ENCODE measurements at regions not wholly inside any gene's neighbourhood (a gene's known extent, or its start where the extent isn't known, plus 50 kb on each side); places are given as distances from the start of the nearest gene placed in this dataset.
"Not testable (repeated sequence)": the region's sequence is repeated elsewhere in the genome, so short reads cannot be mapped to it uniquely, and the experiment has no call there.

DNA sequence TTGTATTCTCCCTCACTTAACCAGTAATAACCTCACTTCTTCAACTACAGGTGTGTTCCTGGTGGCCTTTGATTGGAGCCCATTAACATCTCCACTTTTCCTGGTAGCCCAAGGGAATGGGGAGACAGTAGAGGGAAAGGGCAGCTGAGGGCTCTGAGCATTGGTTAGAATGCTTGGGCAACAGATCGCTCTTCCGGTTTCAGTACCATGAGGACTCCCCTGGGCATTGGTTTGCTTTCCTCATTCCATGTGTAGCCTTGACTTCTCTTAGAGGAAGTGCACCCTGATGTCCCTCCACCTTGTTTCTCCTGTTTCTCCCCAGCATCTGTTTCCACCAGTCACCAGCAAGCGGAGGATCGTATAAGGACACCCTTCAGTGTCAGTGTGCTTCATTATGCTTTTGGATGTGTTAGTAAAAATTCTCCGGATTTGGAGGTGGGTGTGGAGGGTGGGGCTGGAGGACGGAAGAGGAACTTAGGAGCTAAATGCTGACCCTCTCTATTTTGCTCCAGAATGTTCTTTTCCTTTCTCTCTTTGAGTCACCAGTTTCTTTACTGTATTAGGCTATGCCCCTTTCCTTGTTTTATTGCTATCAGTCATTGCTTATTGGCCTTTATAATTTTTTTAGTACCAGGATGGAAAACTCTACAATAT, 50.6 kb upstream of the ZNG1B start:
- DNase-seq, result peak; percentile 67

DNA sequence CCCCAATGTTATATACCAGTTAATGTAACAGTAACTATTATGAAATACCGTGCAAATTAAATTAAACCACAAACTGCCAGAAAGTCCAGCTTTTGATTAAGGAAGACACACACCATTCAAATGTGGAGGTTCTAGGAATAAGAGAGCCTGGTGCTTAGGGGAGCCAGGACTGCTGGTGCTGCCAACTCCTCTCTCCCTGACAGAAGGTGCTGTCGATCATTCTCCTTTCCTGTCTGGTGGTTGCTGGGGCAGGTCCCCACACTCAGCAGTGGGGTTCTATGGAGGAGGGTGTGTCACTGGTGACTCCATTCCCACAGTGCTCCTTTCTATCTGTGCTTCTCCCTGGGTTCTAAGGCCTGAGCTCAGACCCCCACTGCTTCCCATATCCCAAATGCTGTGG, 57.9 kb upstream of the ZNG1B start:
- not testable (repeated sequence) for DNase-seq

DNA sequence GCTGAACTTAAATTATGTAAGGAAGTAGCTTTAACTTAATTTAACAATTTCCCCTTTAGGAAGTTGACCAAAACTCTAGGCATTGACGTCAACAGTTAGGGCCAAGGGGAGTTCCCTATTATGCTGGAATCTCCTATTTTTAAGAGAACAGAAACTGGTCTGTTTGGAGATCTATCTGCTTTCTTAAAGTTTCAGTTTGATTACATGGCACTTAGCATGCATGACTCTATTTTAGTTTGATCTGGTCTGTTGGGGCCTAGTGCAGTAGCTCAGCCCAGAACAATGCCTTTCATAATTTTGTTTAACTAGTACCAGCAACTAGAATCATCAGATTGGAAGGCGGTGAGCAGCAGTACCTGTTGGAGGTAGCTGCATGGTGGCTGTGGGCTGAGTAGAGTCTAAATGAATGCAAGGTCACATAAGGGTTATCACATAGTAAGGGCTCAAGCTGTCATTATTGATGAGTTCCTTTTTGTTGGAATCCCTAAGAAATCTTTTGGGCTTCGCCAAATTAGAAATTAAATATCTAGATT, 60.5 kb upstream of the ZNG1B start:
- DNase-seq, result peak; percentile 98

DNA sequence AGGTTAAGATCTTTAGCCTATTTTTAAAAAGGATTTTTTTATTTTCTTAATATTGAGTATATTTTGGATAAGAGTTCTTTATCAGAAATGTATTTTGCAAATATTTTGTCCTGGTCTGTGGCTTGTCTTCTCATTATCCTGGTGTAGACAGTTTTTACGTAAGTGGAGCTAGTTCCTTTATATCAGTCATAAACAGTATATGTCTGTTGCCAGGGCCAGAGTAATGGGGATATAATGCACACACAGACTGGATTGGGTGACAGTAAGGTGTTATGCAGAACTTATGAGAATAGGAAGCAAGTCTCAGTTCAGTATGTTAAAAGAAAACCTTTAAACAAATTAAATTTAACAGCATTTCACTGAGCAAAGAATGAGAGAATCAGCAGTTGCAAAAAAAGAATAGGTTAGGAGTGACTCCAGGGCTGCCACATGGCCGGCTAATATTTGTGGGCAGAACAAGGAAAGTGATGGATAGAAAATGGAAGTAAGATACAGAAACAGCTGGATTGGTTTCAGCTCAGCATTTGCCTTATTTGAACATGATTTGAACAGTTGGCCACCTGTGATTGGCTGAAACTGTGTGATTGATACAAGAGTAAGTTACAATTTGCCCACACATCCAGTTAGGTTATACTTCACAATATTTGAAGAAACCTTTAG, 61.1 kb upstream of the ZNG1B start:
- no peak for DNase-seq

DNA sequence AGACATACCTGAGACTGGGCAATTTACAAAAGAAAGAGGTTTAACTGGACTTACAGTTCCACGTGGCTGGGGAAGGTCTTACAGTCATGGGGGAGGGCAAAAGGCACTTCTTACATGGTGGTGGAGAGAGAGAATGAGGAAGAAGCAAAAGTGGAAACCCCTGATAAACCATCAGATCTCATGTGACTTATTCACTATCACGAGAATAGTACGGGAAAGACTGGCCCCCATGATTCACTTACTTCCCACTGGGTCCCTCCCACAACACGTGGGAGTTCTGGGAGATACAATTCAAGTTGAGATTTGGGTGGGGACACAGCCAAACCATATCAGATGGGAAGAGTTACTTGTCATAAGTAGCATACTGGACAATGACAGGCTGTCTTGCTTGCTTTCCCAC, 62.6 kb upstream of the ZNG1B start:
- peak; percentile 85 for DNase-seq

- DNase-seq, result not testable (repeated sequence)
Measured at GRCh38 chr2:113372258-113372834, 65.1 kb upstream of the ZNG1B start.

GRCh38 chr2:113370478-113371091, 66.9 kb upstream of the ZNG1B start:
- DNase-seq, result peak; percentile 78

DNA sequence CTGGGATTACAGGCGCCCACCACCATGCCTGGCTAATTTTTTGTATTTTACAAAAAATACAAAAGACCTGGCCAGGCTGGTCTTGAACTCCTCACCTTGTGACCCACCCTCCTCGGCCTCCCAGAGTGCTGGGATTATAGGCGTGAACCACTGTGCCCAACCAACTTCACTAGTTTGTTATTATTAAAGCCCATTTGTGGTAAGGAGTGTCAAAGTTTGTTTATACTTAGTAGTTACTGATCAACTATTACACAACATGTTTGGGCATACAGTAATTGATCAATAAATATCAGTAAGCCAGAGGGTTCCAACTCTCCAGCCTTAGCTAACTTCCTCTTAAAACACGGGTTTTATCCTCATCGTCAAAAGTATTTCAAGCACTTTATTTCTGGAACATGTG, 67.5 kb upstream of the ZNG1B start:
- DNase-seq, result no peak

GRCh38 chr2:113368581-113368980, 68.9 kb upstream of the ZNG1B start:
- peak; percentile 14 for DNase-seq

- DNase-seq, result not testable (repeated sequence)
Measured at GRCh38 chr2:113366821-113367220, 70.7 kb upstream of the ZNG1B start.

DNA sequence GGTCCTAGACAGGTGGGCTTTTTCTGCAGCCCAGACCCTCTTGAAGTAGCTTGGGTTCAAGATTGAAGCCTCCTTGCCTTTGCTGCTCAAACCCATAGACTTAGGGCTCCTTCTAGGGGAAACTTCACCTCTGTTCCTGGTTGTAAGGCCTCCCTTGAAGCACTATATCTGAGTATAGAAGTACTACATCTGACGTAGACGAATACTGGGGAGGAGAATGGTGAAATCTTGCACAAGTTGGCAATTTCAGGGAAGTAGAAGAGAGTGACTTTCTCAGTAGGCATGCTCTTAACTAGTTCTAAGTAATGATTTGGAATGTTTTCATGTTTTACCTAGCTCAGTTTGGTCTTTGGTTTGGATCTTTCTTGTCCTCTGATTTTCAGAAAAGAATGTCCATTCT, 71.7 kb upstream of the ZNG1B start:
- peak; percentile 76 for DNase-seq

DNA sequence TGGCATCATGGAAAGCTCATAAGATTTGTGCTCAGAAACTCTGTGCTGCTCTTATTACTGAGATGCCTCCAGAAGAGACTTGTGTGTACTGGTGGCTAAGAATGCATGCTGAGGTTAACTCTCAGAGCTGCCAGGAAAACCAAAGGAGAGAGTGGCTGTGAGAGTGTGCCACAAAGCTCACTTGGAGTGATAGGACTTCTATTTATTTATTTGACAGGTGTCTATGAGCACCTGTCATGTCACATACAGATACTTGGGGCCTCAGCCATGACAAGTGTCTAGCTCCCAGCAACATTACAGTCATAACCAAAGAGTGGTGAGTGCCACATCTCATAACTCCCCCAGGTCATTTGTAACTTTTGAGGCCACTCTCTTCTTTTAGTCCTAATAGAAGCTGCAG, 72.2 kb upstream of the ZNG1B start:
- not testable (repeated sequence) for DNase-seq

- DNase-seq, result no peak
Measured at GRCh38 chr2:113361051-113361450, 76.4 kb upstream of the ZNG1B start.

DNA sequence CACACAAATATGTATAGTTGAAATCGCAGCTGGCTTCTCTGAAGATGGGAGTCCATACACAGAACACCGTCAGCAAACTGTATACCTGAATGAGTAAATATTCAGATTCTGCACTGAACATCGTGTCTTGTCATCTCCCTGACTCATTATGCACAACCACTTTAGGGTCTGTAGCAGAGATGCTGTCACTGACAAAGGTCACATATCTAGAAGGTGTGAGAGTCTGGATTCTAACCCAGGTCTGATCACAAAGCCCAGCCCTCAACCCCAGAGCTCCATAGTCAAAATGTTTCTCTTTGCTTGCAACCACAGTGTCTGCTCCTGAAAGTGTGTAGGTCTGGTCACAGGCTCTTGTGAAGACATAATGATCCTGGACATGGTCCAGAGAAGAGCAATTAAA, 78.3 kb upstream of the PAX8 start:
- DNase-seq, result no peak

DNA sequence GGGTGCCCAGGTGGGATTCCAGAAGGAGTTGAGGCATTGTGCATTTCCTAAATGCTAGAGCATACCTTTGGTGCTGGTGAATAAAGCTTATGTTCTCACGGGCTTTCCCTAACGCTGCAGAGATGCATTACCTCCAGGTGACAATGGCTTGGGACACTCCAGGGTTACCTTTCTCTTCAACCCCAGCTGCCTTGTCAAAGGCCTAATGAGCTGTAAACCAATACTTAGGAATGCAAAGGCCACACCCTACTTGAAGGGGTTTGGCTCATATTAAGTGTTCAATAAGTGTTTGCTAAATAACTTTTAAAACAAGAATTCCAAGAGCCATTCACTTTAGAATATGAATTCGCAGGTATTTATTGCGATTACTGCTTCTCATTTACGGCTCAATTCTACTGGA, 77.6 kb upstream of the PAX8 start:
- not testable (repeated sequence) for DNase-seq

GRCh38 chr2:113355339-113356015, 76.8 kb upstream of the PAX8 start:
- DNase-seq, result peak; percentile 30

DNA sequence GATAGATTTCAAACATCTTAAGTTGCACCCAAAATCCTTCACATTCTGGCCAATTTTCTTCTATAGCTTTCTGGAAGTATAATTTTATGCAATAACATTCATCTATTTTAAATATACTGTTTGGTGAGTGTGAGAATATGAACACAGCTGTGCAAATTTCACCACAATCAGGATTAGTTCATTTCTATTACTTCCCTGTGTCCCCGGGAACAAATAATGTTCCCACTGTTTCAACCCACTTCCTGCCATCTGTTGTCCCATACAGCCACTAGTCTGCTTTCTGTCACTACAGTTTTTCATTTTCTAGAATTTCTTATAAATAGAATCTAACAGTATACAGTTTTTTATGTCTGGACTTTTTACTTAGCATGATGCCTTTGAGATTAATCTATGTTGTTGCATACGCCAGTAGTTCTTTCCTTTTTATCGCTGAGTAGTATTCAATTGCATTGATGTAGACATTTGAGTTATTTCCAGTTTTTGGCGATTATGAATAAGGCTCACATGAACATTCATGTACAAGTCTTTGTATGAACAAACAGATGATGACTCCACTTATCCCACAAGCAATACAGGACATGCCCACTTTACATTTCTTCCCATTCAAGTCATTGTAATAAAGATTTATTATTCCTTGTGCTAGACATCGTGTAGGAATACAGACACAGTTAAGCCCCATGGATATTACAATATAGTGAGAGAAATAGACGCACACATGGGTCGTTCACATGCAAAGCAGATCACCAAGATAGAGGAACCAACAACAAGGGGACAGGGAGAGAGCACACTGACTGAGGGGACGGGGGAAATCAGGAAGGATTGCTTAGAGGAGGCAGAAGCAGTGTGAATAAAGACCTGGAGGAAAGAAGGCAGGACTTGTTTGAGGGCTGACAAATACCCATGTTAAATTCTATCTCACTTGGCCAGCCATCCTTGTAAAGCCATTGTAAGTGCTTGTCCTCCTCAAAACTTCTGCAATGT, 72.9 kb upstream of the PAX8 start:
- peak; percentile 55 for DNase-seq

DNA sequence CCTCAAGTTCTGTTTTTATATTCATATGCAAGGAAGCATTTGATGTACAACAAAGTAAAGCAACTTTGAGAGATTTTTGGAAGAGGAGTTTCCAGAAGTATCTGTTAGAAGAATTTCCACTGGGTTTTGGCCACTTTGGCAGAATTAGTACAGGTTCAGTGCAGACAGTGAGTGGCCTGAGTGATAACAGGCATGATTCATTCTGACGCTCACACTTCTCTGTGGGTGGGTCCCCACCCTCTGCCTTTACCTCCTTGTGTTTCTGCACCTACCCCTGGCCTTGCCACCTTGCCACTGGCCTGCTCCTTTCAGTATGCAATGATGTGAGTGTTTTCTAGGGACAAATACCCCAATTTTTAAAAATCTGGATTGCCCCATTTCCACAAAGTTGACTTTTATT, 65.1 kb upstream of the PAX8 start:
- not testable (repeated sequence) for DNase-seq

GRCh38 chr2:113342650-113343049, 63.9 kb upstream of the PAX8 start:
- DNase-seq, result peak; percentile 82

- DNase-seq, result not testable (repeated sequence)
Measured at GRCh38 chr2:113341870-113342253, 63.1 kb upstream of the PAX8 start.

- DNase-seq, result no peak
Measured at GRCh38 chr2:113341191-113341869, 62.6 kb upstream of the PAX8 start.

Data from inflammatory macrophage treated with lipopolysaccharide for 4 hours (primary cell).